Subcutaneous abdominal adipose tissue (tissue), 5 donors: ENCODE measurements at regions not wholly inside any gene's neighbourhood (a gene's known extent, or its start where the extent isn't known, plus 50 kb on each side); places are given as distances from the start of the nearest gene placed in this dataset.

Experiments
- H3K27ac ChIP-seq: one replicate; pipeline ENCODE4 v1.7.0; 2013; ENCODE audit warnings: low read depth, mild to moderate bottlenecking, inconsistent platforms, low read length, moderate library complexity
- H3K27me3 ChIP-seq, 5 donors: one replicate each; pipeline ENCODE4 v1.7.0; 2013; ENCODE audit warnings: low read length in 5 of 5, inconsistent platforms in 1 of 5; ENCODE audit not compliant: control insufficient read depth in 5 of 5, insufficient read depth in 4 of 5
- H3K36me3 ChIP-seq, 5 donors: one replicate each; pipeline ENCODE4 v1.7.0; 2013; ENCODE audit warnings: low read length in 5 of 5; ENCODE audit not compliant: control insufficient read depth in 5 of 5, insufficient read depth in 5 of 5
- H3K4me1 ChIP-seq, 5 donors: one replicate each; pipeline ENCODE4 v1.7.0; 2013; ENCODE audit warnings: low read length in 5 of 5, mild to moderate bottlenecking in 3 of 5, moderate library complexity in 1 of 5; ENCODE audit not compliant: control insufficient read depth in 5 of 5, insufficient read depth in 5 of 5
- H3K4me3 ChIP-seq, 5 donors: one replicate each; pipeline ENCODE4 v1.7.0; 2013; ENCODE audit warnings: low read length in 5 of 5, low read depth in 1 of 5
- H3K9ac ChIP-seq, 5 donors: one replicate each; pipeline ENCODE4 v1.7.0; 2013; ENCODE audit warnings: low read length in 5 of 5, mild to moderate bottlenecking in 4 of 5, moderate library complexity in 3 of 5
- H3K9me3 ChIP-seq, 5 donors: one replicate each; pipeline ENCODE4 v1.7.0; 2013; ENCODE audit warnings: low read length in 5 of 5; ENCODE audit not compliant: control insufficient read depth in 5 of 5
- donor health status: healthy.
- donor health status: healthy.
- donor health status: healthy.
- donor health status: healthy.
- donor health status: healthy.

- Histone ChIP-seq H3K9me3 (no peaks in the 10 kb centered on the region), H3K4me3 (no peak overlapping the region), H3K36me3 (no peaks in the 10 kb centered on the region), H3K9ac (no peak overlapping the region), H3K27me3 (no peaks in the 10 kb centered on the region), H3K27ac (no peak overlapping the region), H3K4me1 (no peaks in the 10 kb centered on the region)
Observed at GRCh38 chr15:58284293-58284692, 146.1 kb downstream of the AQP9 start.

DNA sequence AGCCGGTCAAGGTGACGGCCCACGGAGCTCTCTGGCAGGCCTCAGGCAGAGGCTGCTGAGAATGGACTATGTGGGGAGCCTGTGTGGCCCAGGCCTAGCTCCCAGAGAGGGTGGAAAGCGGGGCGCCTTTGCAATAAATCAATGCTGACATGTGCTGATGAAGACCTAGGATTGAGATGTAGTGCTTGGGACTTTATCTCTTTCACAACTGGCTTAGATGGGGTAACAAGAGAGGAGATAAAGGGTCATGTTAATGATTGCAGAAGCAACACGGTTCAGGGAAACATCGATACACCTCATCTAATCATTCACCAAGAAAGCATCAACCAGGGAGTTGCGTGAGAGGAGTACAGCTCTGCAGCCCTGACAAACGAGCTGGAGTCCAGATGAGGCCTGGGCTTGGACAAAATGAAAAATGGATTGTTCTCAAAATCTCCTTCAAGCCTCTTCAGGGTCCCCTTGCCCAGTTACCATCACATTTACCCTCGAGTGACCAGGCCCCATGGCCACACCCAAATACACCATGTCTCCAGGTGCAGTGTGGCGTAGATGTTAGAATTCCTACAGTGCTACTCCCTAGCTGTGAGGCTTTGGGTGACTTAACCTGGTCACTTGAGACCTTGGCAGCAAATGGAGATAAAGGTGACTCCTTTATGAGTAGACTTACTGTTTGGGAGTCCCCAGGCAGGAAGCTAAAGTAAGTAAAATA is 146.4 kb upstream of the LIPC start:
- Histone ChIP-seq H3K9ac (no peak overlapping the region), H3K27ac (no peak overlapping the region), H3K27me3 (no peaks in the 10 kb centered on the region), H3K4me3 (no peak overlapping the region), H3K4me1 (no peaks in the 10 kb centered on the region), H3K9me3 (no peaks in the 10 kb centered on the region), H3K36me3 (no peaks in the 10 kb centered on the region)

GRCh38 chr15:58285921-58286278 is 145.9 kb upstream of the LIPC start:
- no peaks in the 10 kb centered on the region for H3K36me3 ChIP-seq
- no peaks in the 10 kb centered on the region for H3K27me3 ChIP-seq
- H3K4me1 ChIP-seq = no peaks in the 10 kb centered on the region

DNA sequence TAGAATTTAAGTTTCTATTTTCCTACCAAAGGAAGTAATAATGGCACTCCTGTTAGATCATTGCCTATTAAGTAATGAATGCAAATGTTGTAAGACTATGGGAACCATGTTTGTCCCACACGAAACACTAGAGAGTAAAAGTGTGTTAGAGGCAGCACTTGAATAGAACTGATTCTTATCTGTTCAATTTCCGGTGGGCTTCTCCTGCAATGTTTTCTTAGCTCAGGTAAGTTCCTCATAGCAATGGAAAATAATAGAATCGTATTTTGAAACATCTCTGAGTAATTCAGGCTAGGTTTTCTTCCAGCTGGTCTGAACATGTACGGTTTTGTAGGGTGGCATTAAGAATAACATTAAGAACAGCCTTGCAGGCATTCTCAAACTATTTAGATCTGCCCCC is 145.3 kb upstream of the LIPC start:
- Histone ChIP-seq H3K36me3 (no peaks in the 10 kb centered on the region), H3K9me3 (no peaks in the 10 kb centered on the region), H3K9ac (no peak overlapping the region), H3K4me3 (no peak overlapping the region), H3K27ac (no peak overlapping the region), H3K4me1 (no peaks in the 10 kb centered on the region), H3K27me3 (no peaks in the 10 kb centered on the region)

More at GRCh38 chr15:58285921-58286278, 145.9 kb upstream of the LIPC start:
- no peak overlapping the region for H3K27ac ChIP-seq
- H3K9ac ChIP-seq = no peak overlapping the region
- no peaks in the 10 kb centered on the region for H3K9me3 ChIP-seq
- no peak overlapping the region for H3K4me3 ChIP-seq

DNA sequence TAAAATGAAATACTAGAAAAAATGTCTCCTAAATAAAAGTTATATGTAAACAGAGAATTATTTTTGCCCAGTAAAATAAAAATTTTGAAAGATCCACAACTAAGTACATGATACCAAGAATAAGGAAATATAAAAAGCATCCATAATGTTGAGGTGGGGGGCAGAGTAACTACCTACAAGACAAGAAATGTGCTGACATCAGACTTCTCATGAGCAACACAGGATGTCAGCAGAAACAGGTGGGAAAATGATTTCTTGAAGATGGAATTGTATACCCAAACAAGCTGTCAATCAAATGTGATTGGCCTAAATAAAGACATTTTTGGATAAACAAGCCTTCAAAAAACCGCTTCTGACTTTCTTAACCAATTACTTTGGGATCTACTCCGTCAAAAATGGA is 143.9 kb upstream of the LIPC start:
- Histone ChIP-seq H3K4me3 (no peak overlapping the region), H3K36me3 (no peaks in the 10 kb centered on the region), H3K27me3 (no peaks in the 10 kb centered on the region), H3K4me1 (no peaks in the 10 kb centered on the region), H3K9me3 (peaks cover 3 to 13% (median 12%) of the 10 kb centered on the region in 5 donors), H3K27ac (no peak overlapping the region), H3K9ac (no peak overlapping the region)

- Histone ChIP-seq H3K4me3 (no peak overlapping the region), H3K4me1 (no peaks in the 10 kb centered on the region), H3K36me3 (no peaks in the 10 kb centered on the region), H3K27ac (no peak overlapping the region), H3K9me3 (peaks cover 3 to 14% (median 12%) of the 10 kb centered on the region in 5 donors), H3K9ac (no peak overlapping the region), H3K27me3 (no peaks in the 10 kb centered on the region)
Observed at GRCh38 chr15:58288592-58288991, 143.2 kb upstream of the LIPC start.

GRCh38 chr15:58291848-58292247 is 139.9 kb upstream of the LIPC start:
- Histone ChIP-seq H3K9me3 (peaks cover 3 to 14% (median 12%) of the 10 kb centered on the region in 5 donors), H3K27me3 (no peaks in the 10 kb centered on the region), H3K9ac (no peak overlapping the region), H3K27ac (no peak overlapping the region), H3K4me1 (no peaks in the 10 kb centered on the region), H3K36me3 (no peaks in the 10 kb centered on the region), H3K4me3 (no peak overlapping the region)

GRCh38 chr15:58292751-58293175 is 139.0 kb upstream of the LIPC start:
- Histone ChIP-seq H3K27me3 (no peaks in the 10 kb centered on the region), H3K4me3 (no peak overlapping the region), H3K36me3 (no peaks in the 10 kb centered on the region), H3K27ac (no peak overlapping the region), H3K4me1 (no peaks in the 10 kb centered on the region), H3K9me3 (peaks cover 3 to 14% (median 12%) of the 10 kb centered on the region in 5 donors), H3K9ac (no peak overlapping the region)

- peaks cover 0 to 3% (median 2%) of the 10 kb centered on the region in 5 donors for H3K4me1 ChIP-seq
- H3K36me3 ChIP-seq = no peaks in the 10 kb centered on the region
- peaks cover 3 to 14% (median 12%) of the 10 kb centered on the region in 5 donors for H3K9me3 ChIP-seq
- no peak overlapping the region for H3K9ac ChIP-seq
- no peaks in the 10 kb centered on the region for H3K27me3 ChIP-seq
- no peak overlapping the region for H3K27ac ChIP-seq
- H3K4me3 ChIP-seq = no peak overlapping the region
Observed at GRCh38 chr15:58293622-58294550, 137.9 kb upstream of the LIPC start.

- H3K36me3 ChIP-seq = no peaks in the 10 kb centered on the region
- H3K27ac ChIP-seq = no peak overlapping the region
- no peak overlapping the region for H3K9ac ChIP-seq
- peaks cover 3 to 14% (median 12%) of the 10 kb centered on the region in 5 donors for H3K9me3 ChIP-seq
- no peaks in the 10 kb centered on the region for H3K27me3 ChIP-seq
- no peak overlapping the region for H3K4me3 ChIP-seq
- peaks cover 0 to 11% (median 7%) of the 10 kb centered on the region in 5 donors for H3K4me1 ChIP-seq
Observed at GRCh38 chr15:58294681-58295254, 137.0 kb upstream of the LIPC start.
